SW480 (cell line): ENCODE measurements at regions not wholly inside any gene's neighbourhood (a gene's known extent, or its start where the extent isn't known, plus 50 kb on each side); places are given as distances from the start of the nearest gene placed in this dataset.
A peak's percentile ranks its signal among the peaks of the same experiment; 100 is the strongest.

Experiments used
- DNase-seq: peaks from one replicate; pipeline ENCODE4 v3.0.0-alpha.2; 2016; ENCODE audit warnings: low spot score

DNA sequence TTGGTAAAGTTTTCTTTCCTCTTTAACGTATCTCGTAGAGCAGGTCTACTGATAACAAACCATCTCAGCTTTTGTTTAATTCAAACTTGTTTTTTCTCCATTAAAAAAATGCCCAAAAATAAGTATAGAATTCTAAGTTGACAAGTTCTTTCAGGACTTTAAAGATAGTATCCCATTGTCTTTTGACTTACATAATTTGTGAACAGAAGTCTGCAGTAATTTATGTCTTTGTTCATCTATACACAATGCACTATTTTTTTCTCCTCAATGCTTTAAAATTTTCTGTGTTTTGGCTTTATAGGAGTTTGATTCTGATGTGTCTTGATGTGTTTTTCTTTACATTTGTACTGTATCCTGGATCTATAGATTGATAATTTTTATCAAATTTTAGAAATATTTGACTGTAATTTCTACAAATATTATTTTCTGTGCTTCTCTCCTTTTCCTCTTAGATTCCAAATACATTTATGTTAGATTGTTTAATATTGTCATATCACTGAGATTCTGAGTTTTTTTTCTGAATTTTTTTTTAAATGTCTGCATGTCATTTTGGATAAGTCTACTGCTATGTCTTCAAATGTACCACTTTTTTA, 143.3 kb downstream of the FTCDNL1 start:
- peak; percentile 21 for DNase-seq

DNA sequence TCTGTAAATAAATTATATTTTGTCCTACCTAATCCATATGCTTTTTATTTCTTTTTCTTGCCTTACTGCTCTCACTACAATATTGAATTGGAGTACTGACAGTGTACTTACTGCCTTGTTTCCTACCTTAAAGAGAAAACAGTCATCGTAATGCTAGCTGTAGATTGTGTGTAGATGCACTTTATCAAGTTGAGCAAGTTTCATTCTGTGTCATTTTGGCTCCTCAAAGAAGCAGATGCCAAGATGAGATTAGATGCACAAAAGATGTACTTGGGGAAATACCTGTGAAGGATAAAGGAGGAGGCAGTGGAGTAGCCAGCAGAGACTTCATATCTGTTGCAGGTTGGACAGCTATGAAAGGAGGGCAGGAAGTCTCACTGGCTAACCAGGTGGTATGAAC, 145.5 kb downstream of the FTCDNL1 start:
- no peak for DNase-seq

DNA sequence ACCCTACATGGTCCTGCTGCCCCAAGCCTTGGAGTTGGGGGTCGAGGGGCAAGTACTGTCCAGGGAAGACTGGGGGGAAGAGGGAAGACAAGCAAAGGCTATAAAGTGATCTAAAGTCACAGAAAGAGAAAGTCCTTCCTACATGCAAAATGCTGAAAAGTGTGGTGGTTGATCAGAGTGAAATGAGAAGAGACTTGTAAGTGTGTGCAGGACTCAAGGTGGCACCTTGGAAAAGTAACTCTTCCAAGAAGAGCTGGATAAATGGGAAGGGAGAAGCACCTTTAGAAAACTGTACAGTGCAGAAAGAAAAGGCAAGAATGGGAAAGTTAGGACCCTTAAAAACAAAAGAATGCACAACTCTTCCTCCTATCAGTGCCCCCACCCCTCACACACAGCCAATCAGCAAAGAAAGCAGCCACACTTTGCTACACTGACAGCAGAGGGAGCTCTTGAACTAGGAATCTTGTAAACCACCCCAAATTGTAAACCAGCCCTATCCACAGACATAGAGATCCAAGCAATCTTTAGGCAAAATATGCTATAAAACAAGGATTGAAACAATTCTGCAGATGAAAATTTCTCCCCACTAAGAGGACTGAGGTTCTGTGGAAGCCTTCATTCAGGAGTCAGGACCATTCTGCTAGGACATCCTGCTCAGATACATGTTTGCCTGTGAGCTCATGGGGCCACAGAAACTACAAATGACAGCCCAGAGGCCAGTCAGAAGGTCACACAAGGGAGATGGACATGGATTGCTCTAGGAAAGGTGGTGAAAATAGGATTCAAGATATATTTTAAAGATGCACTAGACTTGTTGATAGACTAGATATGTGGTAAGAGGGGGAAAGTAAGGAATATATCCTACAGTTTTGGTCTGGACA, 146.4 kb downstream of the FTCDNL1 start:
- peak; percentile 44 for DNase-seq

DNA sequence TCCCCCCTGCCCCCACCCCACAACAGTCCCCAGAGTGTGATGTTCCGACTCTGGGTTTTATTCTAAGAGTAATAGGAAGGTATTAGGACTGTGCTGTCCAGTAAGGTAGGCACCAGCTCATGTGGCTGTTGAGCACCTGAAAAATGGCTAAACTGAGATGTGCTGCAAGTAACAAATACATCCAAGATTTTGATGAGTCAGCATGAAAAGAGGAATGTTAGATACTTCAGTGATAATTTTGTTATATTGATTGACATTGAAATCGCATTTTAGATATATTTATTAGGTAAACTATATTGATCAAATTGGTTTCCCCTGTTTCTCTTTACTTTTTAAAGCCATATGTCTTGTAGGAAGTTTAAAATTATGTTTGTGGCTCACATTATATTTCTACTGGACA, 147.8 kb downstream of the FTCDNL1 start:
- no peak for DNase-seq

DNA sequence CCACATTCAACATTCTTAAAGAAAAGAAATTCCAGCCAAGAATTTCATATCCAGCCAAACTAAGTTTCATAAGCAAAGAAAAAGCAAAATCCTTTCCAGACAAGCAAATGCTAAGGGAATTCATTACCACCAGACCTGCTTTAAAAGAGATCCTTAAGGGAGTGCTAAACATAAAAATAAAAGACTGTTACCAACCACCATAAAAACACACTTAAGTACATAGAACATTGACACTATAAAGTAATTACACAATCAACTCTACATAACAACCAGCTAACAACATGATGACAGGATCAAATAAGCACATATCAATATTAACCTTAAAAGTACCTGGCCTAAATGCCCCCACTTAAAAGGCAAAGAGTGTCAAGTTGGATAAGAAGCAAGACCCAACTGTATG, 153.5 kb downstream of the FTCDNL1 start:
- no peak for DNase-seq

DNA sequence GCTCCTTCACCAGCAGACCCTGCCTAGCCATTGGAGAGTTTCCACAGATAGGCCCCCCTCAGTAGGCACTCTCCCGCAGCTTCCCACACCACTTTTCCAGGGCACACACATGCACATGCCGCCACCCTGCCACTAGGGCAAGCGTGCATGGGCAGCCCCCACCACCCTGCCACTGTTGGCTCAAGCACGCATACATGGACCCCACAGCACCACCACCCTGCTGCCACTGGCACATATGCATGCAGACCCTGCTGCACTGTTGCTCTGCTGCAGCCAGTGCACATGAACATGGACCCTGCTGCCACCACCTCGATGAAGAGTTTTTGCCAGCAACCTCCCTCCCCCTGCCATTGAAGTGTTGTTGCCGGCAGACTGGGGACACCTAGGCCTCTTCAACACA, 154.9 kb downstream of the FTCDNL1 start:
- no peak for DNase-seq

DNA sequence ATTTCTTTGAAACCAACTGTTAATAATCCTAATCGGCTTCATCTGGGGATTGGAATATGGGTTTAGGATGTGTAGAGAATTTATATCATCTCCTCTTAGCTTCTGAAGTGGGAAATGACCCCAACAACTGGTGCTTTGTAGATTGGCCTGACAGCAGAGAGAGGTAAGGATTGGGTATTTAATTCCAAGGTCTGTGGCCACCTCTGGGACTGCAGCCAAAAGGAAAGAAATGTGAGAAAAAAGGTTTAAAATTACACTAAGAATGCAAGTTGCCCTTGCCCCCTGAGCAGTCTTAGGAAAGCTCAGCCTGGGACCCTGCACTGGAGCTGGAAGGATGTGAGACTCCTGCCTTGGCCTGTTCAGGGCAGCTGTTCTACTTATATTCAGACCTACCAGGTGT, 157.1 kb downstream of the FTCDNL1 start:
- no peak for DNase-seq

DNA sequence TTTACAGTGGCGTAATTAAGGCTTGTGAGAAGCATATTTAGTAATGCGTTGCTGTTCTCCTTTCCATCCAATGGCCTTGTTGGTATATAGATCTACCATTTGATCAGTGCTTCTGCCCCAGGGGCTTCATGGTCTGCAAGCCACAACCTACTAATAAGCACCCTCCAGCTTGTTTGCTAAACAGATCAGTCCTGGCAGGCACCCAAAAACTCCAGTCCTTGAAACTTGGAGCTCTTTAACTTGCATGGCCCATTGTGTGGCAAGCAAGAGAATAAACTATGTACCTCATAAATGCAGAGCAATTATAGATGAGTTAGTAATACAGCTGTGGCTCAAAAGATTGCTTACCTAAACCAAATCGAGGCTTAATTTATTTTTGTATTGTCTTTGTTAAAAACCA, 158.5 kb downstream of the FTCDNL1 start:
- DNase-seq: no peak

DNA sequence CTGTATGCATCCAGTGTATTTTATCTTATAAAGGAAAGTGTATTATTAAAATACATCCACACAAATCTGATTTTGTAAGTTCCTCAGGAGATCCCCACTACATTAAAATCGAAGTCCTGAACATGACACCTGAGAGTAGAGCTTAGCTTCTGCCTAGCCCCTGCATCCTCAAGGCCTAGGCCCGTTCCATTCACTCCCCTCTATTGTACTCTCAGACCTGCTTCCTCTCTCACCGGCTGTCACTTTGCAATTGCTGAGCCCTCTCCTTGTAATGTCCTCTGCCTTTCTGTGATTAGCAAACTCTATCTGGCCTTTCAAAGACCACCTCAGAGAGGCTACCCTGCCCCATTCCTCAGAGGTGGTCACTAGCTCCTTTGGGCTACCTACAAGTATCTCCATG, 160.8 kb downstream of the FTCDNL1 start:
- no peak for DNase-seq

DNA sequence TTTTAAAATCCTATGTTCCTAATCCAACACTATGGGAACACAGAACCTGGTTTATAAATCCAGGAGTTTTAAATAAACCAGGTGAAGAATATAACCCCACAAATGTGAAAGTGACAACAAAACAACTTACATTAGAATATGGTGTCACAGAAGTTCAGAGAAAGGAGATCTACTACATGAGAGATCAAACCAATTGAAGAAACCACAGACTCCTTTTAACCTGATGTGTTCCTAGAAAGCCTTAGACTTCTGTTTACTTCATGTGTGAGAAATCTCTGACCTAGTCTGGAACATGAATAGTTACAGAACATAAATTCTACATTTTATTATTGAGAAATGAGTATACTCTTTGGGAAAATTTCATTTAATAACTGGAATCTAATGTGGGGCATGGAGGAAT, 165.3 kb downstream of the FTCDNL1 start:
- no peak for DNase-seq

DNA sequence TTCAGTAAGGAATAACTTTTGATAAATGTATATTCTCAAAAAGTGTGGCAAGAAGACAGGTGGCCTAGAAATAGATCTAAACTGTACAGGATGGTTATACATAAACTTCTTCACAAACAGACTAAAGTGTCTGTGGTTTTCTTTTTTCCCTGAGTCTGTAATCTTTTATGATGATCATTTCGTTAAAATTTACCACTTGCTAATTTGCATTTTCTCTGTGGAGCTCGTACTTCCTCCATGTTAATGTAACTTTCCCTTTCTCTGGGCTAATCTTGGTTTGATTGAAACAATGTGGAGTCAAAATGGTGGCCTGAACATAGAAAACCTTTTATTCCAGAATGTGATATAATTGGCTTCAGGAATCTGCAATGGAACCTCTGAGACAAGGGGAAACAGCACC, 166.2 kb downstream of the FTCDNL1 start:
- no peak for DNase-seq

DNA sequence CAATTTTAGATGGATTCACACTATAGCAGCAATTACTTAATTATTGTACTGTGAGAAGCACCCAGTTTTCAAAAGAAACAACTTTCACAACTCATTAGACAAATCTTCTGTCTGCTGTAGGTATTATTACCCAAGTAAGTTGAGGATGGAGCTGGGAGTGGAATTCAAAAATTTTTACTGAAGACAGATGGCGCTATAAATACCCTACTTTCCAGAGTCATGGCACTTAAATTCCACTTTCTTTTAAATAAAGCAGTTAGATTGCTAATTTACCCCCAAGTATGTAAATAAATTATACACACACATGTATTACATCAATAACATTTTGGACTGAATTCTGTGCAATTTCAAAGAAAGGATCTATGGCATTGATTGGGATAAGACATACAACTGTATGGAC, 166.8 kb downstream of the FTCDNL1 start:
- DNase-seq: no peak

DNA sequence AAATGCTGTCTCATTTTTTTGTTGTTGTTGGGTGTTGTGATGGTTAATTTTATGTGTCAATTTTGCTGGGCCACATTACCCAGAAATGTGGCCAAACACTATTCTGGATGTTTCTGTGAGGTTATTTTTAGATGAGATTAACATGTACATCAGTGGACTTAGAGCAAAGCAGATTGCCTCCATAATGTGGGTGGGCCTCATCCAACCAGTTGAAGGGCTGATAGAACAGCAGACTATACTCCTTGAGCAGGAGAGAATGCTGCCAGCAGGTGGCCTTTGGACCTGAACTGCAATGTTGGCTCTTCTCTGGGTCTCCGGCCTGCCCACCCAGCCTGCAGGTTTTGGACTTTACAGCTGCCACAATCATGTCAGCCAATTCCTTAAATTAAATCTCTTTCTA, 169.0 kb downstream of the FTCDNL1 start:
- no peak for DNase-seq

DNA sequence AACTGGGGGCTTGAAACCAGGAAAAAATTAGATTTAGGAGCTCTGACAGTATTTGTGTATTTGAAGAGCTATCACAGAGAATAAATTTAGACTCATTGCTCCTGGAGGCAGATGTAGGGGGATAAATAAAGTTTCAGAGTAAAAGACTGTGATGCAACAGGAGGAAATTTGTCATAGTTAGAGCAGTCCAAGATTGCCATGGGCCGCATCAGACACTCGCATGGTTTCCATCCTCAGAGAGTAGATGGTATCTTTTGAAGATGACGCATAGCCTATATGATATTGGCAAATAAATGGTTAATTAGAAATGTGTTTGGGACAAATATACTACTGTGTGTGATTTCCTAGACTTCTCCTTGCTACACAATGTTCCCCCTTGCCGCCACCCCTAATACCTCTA, 170.5 kb downstream of the FTCDNL1 start:
- no peak for DNase-seq

DNA sequence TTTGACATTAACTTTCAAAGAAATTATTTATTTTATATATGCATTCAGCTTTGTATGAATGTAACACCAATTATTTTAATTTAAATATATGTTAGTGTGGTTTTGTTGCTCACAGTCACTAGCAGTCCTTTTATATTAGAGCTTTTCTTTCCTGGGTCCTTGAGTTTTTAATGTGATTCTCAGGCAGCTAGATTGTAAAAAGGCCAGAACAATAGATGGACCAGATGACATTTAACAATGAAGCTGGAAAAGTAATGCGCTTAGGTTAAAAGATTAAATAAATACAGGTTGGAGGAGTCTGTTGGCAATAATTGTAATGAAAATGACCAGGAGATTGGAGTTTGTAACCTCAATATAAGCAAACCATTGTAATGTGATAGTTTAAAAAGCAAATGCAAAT, 171.1 kb downstream of the FTCDNL1 start:
- DNase-seq: no peak

DNA sequence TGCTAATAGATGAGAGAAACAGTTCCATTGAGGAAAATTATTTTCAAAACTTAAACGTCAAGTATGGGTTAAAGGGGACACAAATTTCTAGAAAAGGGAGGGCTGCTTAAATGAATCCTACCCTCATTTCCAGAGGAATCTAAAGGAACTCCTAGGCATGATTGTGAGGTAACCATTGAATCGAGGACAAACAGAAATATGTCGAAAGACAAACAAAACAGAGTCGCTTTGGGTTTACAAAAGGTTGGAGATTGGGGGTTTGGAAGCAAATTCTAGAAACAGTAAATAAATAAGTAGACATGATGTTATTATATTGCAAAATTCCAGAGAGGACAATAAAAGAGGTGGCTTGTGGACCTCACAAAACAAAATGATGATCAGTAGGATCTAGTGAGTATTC, 173.1 kb downstream of the FTCDNL1 start:
- no peak for DNase-seq

DNA sequence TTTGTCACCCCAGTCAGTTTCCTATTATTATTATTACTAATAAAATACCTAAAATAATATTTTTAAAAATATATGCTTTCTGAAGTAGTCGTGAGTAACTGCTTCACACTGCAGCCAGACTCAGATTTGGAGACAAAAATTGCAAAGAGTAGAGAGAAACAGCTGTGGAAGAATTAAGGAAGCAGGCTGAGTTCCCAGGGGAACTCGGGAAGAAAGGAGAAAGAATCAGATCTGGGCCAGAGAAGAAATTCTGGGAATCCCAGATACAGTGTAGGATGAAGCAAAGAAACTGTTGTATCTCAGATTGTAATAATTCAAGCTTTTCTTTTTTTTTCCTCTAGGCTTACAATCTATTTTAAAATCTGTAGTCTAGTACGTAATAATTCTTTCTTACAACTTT, 182.3 kb downstream of the FTCDNL1 start:
- no peak for DNase-seq

DNA sequence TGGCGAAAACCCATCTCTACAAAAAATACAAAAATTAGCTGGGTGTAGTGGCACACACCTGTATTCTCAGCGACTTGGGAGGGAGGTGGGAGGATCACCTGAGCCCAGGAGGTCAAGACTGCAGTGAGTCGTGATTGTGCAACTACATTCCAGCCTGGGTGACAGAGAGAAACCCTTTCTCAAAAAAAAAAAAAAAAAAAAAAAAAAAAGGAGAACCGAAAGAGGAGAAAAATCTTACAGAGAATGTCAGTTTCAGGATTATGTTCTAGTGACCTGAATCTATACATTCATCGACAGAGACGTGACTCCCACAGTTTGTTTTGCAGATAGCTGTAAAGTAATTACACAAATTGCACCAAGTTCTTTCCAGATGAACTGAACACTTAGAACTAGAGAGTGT, 187.8 kb downstream of the FTCDNL1 start:
- no peak for DNase-seq

DNA sequence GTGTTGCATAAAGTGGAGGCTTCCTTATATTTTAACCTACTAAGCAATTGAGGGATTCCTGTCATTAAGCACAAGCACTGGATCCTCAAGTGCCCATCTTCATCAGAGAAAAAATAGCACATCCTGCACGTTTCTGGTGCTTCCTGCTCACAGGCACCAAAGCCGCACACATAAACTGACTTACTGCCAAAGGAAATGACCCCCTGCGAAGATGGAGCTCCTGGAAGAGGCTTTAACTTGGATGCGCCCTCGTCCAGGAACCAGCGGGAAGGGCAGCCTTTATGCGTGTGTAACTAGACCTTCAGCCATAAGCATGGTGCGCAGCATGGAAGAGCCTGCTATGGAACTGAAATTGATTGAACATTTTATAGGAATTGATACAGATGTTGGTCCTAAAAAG, 188.7 kb downstream of the FTCDNL1 start:
- no peak for DNase-seq

DNA sequence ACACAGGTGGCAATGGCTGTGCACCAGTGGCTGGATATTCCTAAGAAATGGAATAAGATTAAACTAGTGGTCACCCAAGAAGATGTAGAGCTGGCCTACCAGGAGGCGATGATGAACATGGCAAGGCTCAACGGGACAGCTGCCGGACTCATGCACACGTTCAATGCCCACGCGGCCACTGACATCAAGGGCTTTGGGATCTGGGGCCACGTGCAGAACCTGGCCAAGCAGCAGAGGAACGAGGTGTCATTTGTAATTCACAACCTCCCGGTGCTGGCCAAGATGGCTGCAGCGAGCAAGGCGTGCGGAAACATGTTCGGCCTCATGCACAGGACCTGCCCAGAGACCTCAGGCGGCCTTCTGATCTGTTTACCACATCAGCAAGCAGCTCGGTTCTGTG, 190.8 kb downstream of the FTCDNL1 start:
- DNase-seq: no peak

DNA sequence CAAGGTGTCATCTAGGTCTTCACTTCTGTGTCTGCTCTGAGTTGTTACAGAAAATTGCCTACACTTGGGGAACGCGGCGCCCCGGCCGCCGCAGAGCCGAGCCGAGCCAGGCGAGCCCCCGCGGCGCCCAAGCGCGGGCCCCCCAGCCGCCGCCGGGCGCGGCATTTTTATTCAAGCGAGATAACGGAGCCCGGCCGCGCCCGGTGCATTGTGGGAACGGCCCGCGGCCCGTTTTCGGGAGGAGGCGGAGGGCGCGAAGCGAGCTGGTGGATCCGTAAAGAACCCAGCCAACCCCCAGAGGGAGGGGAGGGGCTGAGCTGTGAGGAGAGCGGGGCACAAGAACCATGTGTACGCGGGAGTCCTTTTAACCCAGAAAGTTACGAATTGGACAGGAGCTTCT, 191.8 kb downstream of the FTCDNL1 start:
- peak; percentile 22 for DNase-seq

DNA sequence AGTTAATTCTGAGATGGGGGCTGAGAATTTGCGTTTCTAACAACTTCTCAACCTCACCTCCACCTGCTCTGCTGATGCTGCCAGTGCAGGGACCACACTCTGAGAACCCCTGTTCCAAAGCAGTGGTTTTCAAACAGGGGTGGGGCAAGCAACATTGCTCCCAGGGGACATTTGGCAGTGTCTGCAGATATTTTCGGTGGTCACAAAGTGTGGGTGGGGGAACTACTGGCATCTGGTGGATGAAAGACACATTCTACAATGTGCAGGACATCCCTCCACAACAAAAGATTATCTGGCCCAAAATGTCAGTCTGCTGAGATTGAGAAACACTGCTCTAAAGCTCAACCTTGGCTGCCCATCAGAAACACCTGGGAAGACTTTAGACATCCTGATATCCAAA, 188.7 kb upstream of the SATB2 start:
- DNase-seq: no peak

DNA sequence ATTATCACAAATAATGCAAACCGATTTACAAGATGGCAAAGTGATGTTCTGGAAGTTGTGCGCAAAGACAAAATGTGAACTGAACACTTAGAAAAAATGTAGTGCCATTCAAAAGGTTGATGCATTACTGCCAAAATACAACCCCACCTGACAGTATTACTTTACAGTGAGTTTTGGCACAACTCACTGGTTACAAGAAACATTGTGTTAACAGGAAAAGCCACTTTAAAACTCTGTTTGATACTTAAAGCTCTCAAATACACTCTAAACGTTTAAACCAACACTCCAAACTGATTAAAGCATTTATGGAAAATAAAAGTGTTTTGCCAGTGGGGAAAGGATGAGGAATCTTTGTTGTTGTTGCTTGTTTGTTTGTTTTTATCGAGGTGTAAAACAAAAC, 173.4 kb upstream of the SATB2 start:
- DNase-seq: no peak

DNA sequence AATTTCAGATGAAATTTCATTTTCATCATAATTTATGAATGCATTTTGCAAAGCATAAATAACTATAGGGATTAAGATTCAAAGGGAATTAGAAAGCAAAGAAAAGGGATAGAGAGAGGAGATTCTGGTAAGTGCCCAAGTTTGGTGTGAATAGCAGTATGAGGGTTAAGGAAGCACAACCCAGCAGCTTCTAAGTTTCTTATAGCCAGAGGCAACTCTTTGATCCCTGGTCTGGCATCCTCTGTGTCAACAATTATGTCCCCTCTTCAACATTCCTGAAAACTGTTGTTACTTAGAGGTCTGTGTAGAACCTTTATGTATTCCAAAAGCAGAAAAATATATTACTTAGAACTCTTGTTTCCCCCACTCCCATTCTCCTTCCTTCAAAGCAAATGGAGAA, 171.6 kb upstream of the SATB2 start:
- DNase-seq: no peak
